ENCODE measurements at regions not wholly inside any gene's neighbourhood (a gene's known extent, or its start where the extent isn't known, plus 50 kb on each side); places are given as distances from the start of the nearest gene placed in this dataset.
"Not testable (repeated sequence)": the region's sequence is repeated elsewhere in the genome, so short reads cannot be mapped to it uniquely, and the experiment has no call there.

DNA sequence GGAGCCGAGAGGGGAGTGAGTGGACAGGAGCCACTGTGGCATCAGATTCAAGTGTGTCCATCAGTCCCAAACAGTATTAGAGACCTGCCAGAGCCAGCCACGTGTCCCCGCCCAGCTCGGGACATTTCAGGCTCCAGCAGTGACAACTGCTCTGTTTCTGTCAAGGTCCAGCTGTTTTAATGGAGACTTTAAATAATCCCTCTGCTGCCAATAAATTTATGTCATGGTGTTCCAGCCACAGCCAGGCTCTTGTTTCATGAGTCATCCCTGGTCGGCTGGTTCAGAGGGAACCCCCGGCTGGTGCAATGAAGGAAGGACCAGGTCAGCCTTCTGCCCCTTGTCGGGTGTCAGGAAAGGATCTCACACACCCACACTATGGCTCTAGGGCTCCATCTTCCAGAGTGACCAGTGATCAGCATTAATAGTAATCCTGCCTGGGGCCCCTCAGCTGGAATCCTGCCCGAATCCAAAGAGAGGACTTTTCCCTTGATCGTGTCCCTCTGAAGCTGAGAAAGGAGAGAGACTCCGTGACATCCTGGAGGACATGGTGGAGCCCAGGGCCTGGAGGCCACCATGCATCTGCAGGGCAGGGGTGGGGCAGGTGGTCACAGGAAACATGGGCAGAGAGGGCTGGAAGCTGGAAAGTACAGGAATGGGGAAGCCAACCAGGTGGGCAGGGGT is 197.3 kb downstream of the MATN1 start:
- DNase-seq, result no peak

DNA sequence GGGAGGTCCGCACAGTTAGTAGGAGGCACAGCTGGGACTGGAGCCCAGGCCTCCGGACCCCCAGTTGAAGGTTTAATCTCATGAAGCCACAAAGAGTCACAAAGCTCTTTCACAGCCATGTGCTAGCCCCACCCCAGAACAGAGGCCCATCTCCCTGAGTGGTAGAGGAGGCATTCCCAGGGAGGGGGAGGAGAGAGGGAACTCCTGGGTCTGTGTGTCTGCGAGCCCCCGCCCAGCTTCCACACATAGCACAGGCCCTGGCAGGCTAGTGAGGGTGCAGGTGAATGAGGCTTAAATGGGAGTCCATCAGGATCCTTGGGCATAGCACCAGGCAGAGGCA is 197.8 kb downstream of the MATN1 start:
- no peak for DNase-seq

DNA sequence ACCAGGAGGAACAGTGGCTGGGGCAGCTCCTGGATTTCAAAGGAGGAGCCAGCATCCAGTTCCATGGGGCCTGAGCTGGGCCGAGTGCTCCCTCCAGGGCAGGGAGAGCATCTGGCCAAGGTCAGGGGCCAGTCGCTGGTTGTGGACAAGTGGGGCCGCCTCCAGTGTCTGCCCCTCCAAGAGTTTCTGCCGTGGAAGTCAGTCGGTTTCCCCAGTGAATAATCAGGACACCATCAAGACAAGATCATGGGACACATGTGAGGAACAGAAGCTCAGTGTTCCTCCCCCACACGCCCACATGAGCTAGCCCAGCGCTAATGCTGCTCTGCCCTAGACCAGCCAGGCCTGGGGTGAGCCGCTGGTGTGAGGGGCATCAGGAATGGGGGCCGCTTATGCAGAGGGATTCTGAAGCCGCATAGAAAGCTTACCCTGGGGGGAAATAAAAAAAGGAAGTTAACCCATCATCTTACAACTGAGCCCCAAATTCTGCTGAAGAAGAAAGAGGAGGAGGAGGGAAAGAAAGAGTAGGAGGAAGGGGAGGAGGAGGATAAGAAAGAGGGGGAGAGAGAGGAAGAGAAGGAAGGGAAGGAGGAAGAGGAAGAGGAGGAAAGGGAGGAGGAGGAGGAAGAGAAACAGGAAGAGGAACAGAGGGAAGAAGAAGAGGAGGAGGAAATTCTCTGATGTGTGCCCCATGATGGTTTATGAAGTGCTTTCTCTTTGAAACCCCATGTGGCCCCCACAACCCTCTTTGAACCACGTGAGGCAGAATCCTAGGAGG is 198.4 kb downstream of the MATN1 start:
- no peak for DNase-seq

DNA sequence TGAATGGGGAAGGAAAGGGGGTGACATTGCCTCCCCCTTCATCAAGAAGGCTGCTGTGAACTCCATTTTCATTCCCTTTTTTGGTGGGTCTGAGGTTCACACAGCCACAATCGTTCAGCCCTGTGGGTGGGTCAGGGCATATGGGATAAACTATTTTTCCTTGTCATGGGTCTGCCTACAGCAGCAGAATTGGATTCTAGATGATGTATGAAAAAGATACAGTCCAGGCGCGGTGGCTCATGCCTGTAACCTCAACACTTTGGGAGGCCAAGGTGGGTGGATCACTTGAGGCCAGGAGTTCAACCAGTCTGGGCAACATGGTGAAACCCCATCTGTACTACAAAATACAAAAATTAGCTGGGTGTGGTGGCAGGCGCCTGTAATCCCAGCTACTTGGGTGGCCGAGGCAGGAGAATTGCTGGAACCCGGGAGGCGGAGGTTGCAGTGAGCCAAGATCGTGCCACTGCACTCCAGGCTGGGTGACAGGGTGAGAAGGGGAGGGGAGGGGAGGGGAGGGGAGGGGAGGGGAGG is 199.3 kb downstream of the MATN1 start:
- DNase-seq, result not testable (repeated sequence)

DNA sequence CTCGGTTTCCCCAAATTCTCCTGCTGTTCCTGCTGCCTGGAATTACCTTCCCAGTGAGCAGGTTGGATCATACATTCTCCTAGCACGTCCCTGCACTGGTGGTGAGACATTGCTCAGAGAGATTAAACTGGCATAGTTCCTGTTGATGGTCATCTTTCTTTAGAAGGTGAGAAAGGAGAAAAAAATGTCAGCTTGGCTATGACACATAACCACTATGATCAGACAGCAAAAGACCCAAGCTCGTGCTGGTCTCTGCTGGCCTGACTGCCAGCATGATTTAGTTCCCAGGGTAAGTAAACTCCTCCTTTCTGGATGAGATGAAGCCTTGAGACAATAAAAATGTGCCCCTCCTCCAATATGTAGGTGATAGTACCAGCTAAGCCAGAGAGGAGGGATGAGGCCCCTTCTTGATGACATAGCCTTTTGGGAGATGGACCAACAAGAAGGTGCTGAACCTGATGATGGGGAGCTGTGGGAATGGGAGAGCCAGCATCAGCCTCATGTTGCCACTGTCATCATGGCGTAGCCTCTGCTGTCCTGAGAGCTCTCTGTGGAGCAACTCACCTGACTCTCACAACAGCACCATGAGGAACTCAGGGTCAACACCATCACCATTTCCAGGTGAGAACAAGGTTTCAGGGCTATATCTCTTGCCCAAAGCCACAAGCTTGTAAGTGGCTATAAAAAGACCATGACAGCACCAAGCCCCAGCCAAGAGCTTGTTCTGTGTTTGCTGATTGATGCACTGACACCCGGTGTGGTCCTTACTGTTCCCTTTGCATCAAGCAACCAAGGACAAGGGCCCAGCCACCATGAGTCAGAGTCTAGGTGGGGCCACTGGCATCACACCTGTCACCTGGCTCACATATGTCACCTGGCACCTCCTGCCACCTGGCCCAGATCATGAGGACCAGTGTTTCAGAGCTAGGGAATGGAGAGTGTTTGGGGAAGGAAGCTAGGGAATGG is 200.0 kb downstream of the MATN1 start:
- DNase-seq, result no peak

DNA sequence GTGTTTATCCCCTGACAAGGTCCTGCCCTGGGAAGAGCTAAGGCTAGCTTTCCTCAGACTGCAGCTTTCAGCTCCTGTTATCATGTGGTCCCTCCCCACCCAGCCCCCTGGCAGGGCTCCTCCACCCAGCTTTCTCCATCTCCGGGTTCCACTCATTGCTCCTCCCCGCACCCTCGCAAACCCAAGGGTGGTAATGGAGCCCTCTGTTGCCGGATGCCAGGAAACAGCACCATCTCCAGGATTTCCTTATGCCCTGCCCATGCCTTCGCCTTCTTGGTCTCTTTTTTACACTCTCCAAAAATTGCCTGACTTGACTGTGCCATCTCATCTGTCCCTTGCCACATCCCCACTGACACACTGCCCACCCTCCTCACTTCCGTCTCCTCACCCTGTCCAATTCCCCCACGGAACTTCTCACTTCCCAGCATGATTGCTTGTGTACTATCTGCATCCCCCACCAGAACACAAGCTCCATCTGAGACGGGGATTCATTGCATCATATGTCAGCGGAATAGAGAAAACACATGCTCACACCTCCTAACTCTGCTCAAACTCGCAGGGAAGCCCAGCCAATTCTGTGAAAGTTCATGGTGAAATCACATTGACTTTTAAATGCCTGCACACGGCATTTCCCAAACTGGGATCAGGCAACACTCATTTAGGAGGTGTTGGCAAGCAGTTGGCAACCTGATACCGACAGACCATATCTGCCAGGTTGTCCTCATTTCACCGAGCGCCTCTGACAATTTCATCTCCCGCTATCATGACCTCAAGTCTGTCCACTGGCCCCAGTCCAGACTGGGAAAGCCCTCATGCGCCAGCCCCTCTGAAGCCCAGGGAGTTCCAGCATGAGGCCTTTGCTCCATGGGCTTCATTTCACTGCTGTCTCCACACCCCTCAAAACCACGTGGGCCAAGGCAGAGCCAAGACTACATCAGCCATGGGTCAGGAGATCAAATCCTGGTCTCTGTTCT is 201.1 kb downstream of the MATN1 start:
- no peak for DNase-seq

DNA sequence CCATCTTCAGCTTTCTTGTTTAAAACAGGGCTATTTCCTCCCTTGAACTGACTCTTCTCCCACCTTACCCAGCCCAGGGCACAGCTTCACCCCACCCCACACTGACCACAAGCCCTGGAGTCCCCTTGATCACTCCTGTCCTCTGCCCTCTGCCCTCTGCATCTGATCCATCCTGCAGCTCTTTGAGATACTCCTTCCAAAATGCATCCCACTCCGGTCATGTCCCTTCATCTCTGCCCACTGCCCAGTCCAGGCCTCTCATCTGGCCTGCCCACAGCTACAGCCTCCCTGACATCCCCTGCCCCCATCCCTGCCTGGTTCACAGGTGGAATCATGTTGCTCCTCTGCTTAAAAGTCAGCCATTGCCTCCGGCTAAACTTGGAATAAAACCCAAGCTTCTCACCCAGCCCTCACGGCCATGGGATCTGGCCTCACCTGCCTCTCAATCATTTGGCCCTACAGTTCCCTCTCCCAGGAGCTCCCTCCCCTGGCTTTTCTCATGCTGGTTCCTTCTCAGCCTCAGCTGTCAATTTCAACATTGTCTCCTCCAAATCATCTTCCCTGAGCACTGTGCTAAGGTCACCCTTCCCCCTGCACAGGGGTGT is 202.0 kb downstream of the MATN1 start:
- no peak for DNase-seq

DNA sequence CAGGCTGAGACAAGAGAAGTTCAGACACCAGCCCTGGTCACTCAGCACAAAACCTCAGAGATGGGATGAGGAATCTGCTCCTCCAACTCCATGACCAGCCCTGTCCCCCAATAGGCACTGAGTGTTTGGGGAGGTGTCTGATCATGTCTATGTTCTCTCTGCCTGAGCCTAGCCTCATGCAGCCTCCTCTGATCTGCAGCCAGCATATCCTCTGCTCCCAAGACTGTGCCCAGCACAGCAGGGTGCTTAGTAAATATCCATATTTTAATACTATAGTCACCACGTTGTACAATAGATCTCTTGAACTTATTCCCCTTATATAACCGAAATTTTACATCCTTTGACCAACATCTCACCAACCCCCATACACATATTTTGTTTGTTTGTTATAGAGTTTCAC is 202.9 kb downstream of the MATN1 start:
- DNase-seq, result no peak

DNA sequence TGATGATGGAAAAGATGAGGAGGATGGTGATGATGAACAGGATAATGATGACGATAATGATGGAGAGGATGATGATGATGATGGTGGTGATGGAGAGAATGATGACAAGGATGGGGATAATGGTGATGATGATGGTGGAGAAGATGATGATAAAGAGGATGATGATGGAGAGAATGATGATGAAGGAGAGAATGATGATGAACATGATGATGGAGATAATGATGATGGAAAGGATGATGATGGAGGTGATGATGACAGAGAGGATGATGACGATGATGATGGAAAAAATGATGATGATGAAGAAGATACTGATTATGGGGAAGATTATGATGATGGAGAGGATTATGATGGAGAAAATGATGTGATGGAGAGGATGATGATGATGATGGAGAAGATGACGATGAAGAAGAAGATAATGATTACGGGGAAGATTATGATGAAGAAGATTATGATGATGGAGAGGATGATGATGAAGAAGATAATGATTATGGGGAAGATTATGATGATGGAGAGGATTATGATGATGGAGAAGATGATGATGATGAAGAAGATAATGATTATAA is 204.1 kb downstream of the MATN1 start:
- no peak for DNase-seq

DNA sequence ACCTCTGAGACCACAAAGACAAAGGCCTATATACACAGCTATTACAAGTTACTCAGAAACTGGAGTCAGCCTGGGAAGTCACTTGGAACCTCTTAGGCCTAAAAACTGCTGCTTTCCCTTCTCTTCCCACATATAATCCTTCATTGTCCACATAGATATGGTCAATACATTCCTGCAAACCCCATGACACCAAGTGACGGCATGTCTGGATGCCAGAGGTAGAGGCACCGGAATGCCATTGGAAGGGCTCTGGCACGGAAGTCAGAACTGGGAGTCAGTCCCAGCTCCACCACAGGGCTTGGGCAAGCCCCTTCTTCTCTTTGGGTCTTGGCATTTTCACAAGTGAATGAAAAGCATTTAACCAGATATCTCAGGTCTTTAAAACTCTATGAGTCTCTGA is 204.7 kb downstream of the MATN1 start:
- no peak for DNase-seq

DNA sequence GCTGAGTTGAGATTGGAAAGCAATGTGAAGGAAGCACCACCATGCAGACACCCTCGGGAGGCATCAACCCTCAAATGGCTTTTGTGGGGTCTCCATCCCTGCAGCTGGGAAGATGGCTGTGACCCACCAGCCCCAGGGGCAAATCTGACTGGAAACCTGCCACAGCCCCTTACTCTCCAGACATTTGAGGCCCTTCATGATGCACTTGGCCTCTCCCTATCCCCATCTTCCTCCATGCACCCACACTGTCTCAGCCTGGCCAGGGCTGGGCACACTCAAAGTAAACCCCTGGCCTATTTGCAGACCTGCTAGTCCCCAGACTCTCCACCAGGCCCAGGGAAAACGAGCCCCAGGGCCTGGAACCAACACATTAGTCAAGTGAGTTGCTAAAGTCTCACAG is 205.2 kb downstream of the MATN1 start:
- DNase-seq, result no peak

DNA sequence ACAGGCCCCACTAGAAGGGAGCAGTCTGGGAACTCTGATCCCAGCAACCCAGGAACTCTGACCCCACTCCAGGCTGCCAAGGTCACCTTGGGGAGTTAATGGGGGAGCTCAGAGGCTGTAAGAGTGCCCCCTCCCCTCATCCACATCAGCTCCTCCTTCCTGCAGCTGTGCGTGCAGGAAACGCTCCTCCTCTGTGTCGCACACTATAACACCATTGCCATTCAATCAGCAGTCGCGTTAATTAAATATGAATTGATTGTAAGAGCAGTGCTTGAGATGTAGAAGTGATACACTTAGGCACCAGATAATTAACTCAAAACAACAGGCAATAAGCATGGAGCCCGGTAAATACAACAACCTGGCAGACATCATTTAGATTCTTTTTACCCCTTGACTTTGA is 205.7 kb downstream of the MATN1 start:
- not testable (repeated sequence) for DNase-seq

DNA sequence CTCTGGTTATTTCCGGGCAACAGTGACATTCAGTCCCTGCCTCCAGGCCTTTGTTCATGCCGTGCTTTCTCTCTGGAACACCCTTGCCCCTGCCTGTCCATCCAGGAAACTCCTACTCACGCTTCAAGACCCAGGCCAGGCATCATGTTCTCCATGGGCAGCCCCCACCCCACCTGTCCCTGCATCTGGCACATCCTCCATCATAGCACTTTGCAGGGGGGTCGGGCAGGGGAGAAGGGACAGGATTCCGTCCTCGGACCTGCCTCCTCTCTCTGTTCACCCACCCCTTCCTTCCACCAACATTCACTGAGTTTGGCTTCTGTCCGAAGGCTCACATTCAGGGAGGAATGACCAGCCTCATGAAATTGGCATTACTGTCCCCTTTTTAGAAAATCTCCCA is 206.1 kb downstream of the MATN1 start:
- DNase-seq, result not testable (repeated sequence)

DNA sequence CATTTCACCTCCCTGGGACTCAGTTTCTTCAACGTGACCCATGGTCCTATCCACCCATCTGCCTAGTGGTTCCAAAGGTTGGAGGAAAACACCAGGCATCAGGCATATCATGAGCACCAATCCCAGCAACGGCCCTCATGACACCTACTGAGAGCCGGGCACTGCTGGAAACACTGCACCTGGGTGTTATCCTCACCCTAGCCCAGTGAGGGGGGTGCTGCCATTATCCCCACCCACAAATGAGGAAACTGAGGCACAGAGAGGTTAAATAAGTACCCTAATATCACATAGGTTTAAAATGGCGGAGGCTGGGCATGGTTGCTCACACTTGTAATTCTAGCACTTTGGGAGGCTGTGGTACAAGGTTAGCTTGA is 206.9 kb downstream of the MATN1 start:
- no peak for DNase-seq

DNA sequence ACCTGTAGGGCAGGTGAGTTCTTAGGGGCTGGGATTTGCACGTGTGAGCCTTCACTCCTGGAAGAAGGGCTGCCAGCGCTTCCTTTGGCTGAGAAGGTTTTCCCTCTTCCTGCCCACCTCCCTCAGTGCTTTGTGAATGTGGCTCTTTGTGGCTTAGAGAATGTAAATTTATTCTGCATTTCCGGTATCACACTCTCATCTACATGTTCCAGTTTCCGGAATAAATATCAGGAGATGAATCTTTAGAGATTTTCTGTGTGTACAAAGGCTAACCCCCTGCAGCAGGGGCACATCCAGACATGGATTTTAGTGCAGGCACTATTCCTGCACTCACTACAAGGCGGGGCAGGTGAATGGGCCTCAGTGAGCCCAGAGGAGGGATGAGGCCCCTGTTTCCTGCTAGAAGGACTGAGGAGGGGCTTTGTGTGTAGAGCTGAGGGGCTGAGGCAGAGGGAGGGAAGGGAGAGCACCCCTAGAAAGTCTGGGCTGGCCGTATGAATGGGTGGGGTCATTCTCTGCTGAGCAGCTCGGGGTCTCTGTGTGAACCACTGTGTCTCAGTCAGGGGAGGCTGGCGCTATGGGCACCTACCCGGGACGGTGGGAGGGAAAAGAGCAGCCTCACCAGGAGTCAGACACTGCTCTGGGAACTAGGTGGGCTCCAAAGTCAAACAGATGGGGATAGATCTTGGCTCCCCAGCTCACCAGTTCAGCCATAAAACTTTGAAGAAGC is 207.5 kb downstream of the MATN1 start:
- DNase-seq, result no peak

DNA sequence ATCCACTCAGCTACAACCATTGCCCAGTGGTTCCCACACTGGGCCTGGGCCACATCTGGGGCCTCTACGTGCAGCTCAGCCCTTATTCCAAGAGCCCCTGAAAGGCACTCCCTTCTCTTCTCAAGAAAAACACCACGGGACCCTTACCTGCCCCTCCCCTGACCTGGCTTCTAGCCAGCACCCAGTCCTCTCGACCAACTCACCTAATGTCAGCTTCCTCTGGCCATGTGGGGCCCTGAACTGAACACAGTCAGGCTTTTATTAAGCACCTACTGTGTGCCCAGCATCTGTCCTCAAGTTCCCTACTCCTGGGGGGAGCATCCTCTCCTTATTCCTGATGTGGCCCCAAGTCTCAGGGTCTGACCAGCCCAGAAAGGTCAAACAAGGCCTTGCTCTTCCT is 208.4 kb downstream of the MATN1 start:
- DNase-seq, result no peak

DNA sequence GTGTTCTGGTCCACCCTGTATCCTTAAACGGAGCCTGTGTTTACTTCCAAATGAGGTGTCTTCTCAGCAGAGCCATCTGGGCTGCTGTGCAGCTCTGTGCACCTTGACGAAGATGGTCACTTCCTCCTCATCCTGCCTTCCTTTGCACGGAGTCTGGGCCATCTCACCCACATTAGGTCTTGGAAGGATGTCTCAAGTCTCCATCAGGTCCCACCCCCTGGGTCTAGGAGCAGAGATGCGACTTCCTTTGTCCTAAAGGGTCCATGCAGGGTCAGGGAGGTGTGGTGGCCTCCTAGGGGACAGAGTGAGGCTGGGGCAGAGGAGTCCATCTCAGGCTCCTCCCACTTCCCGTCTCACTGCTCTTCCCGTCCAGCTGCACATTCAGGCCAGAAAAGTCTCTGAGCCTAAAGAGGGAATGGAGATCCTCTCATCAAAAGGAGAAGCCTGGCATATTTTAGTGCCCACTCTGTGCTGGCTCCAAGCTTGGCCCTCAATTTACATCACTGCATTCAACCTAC is 209.2 kb downstream of the MATN1 start:
- no peak for DNase-seq

DNA sequence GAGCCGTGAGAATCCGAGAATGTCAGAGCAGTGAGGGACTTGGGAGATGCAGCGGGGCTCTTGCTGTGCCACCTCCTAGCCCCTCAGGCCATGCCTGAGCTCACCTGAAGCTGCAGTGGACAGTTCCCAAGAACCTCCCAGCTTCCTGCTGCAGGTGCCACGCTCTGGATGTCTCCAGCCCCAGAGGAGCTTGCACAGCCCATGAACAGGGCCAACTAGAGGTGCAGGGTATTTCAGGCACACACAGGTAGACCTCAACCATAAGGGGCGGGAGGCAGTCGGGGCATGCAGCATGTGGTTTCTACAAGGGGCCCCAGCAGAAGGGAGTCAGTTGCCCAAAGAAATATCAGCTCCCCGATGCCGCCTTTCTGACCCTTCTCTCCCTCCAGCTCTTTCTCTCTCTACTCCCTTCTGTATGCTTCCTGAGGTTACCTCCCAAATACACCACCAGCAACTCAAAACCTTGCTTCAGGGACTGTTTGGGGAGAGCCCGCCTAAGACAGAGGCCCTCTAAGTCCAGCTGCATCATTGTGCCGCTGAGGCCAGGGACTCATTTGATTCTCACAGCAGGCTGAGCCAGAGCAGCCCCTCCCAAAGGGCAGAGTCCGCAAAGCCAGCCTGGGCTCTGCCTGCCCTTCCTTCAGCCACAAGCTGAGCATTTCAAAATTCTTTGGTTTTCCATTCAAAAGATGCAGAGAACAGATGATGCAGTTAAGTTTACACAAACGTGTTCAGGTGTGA is 209.8 kb downstream of the MATN1 start:
- no peak for DNase-seq

DNA sequence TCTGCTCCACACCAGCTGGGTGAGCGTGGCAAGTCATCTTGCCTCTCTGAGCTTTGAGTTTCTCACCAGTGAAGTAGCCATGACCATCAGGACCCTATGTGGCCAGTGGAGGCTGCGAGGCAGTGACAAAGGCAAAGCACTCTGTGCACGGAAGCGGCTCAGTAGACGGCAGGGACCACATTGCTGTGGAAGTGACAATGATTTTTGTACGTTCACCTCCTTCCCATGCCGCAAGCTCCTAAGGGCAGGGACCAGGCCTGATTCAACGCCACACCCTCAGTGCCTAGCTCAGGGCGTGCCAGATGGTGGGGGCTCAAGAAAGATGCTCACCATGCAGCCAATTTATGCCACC is 210.5 kb downstream of the MATN1 start:
- no peak for DNase-seq

Data from stimulated activated CD4-positive, alpha-beta T cell treated with anti-CD3 and anti-CD28 coated beads, Interleukin-4, amount 100 ng/mL, for 4 hours (primary cell).